ENCODE measurements at regions not wholly inside any gene's neighbourhood (a gene's known extent, or its start where the extent isn't known, plus 50 kb on each side); places are given as distances from the start of the nearest gene placed in this dataset.

DNA sequence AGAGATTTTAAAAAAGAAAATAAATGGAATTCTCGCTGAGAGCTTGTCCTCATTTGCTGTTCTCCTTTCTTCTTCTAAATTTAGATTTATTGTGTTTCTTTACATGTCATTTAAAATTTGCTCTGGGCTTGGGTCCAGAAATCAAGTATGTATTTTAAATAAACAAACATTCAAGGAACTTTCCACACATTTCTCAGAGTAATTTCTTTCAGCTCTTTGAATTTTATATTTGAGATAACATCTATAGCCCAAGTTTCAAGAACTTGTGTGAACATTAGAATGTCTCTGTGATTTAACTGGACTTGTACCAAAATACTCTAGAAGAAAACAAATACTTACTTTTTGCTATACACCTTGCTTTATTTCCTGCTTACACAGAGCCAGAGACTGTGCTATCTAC lies 192.3 kb downstream of the TMEM200A start:
- no peak for DNase-seq

DNA sequence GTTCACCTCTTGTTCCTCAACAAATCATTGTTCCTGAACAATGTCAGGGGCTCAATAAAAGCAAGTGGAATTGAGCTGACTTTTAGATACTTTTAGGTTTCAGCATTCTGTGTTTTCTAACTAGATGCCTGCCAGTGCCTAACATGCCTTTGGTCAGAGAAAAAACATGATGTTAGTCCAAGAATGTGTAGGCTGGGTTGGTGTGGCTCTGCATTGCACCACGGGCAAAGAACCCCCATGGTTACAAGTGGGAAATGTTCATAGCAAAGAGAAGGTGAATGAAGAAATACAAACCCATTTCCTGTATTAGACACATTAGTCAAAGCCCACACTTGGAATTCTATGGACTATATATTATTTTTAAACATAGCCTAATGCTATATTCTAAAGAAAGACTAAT lies 193.3 kb downstream of the TMEM200A start:
- no peak for DNase-seq

DNA sequence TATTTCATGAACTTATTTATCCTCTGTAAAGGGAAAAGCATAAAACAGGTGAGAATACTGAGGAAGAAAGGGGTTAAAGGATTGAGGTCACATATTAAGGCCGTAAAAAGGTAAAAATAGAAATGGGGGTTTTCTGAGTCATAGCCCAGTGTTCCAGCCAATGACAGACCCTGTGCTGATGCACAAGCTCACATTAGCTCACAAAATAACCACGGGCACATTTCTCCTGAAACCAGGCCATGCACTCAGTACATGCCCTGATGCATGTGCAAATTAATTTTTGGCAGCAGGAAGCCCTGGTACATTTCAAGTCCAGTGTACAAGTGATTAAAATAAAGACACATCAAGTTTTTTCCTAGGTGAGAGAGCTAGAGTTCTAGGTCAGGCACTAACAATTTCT lies 194.4 kb downstream of the TMEM200A start:
- no peak for DNase-seq

DNA sequence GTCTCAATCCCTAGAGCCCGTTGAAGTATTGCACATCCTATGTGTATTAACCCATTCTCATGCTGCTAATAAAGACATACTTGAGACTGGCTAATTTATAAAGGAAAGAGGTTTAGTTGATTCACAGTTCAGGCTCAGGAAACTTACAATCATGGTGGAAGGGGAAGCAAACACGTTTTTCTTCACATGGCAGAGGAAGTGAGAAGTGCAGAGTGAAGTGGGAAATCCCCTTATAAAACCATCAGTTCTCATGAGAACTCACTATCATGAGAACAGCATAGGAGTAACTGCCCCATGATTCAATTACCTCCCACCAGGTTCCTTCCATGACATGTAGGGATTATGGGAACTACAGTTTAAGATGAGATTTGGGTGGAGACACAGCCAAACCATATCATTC lies 195.3 kb downstream of the TMEM200A start:
- DNase-seq: peak; percentile 35 to 51 (median 48)

DNA sequence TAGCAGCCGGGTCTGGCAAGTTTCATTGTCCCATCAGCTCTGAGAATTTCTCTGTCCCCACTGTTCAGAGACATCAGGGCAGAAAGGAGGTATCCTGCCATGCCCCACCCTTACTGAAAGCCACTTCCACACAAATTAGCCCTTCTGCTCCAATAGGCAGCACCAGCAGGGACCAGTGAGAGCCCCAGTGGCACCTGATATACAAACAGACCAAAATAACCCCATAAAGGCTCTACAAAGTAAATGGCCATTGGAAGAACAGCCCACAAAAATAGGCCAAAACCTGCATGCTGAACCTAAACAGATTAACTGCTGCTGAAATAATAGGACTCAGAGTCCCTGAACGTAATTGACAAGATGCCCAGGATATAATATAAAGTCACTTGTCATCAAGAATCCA lies 199.9 kb downstream of the TMEM200A start:
- no peak for DNase-seq

DNA sequence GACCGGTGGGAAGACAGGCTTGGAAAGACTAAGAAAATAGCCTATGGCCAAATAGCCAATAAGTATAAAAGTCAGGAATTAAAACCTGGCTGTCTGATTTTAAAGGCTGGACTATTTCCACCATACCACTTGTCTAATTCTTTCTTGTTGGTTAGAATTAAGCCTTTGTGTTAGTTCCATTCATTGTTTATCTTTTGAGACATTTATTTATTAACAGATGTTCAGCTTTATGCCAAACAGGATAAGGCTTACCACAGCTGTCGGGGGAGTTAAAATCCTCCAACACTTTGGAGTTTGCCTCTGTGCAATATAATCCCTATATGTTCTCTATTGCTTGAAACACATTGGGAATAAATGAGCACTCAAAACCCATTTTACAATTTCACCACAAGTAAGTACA lies 208.3 kb downstream of the TMEM200A start:
- DNase-seq: no peak

DNA sequence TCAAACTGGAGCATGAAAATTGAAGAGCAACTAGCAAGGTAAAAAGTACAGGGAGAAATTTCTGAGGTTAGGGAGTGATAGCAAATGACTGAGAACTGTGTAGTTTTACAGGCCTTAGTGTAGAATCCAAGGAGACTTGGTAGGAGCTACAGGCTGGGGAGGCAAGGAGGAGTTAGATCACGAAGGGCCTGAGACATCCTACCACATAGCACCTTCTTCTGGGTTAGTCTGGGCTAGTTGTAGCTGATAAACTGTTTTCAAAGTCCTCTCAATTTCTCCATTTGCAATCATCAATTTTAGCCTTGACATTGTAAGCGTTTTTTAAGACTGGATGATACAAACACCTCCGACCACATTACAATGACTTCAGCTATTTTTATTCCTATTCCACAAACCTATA lies 209.7 kb downstream of the TMEM200A start:
- DNase-seq: no peak

DNA sequence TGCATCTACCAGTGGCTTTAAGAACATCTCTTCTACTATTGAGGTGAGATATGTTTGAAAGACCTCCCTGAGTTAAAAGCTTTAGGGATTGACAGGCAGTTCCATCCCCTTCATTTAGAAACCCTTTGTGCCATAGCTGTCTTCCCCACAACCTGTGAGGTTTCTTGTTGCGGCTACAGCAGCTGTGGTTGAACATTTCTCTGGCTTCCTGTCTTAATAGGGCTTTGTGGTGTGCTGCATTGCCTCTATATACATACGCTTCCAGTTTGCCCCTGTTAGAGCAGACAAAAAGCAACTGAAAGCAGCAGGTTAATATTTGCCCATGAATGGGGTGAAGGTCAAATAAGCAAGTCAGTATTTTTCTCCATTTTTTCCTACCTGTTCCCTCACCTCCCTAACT lies 210.2 kb downstream of the TMEM200A start:
- DNase-seq: no peak

DNA sequence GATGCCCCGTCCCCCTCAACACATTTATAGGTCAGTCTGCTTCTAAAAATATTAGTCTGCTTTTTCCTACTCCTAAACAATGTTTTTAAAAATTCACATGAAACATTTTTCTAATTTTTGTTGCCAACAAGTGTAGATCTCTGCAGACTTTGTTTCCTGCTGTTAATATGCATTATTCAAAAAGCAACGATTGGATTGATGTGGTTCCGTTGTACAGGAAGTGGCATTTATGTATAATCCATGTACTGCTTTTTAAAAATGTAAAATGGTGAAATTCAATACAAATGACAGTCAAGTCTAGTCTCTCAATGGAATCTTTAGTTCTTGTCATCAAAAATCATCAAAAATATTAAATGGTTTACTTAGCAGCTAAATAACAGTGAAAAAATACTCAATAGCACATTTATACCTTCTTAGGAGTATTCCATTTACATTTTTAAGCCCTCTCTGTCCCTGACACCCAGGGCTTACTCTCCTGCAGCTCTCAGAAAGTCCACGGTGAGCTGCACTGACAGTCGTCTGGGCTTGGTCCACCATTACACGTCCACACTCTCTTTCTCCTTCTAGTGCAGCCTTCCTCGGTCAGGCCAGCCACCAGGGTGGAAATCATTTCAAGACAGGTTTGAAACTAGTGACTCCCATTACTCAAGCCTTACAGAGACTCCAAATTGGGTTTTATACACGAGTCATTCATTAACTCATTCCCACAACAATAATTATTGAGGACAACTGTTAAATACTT lies 211.5 kb downstream of the TMEM200A start:
- DNase-seq: no peak

DNA sequence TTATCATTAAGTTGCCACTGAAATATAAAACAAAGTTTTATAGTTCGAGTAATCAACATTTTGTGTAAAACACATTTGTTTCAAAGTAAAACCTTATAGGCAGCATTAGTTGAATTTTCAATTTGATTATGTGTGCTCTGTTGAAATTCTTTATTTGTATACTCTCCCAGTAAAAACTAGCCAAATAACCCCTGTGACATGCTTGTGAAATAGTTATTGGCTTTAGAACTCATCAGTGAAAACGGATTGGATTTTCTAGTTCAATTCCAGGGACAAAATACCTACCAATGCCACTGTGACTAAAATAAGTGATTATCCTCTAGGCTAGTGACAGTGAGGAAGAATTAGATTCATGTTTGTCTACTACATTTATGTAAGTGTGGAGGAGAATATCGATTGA lies 212.9 kb downstream of the TMEM200A start:
- DNase-seq: no peak

DNA sequence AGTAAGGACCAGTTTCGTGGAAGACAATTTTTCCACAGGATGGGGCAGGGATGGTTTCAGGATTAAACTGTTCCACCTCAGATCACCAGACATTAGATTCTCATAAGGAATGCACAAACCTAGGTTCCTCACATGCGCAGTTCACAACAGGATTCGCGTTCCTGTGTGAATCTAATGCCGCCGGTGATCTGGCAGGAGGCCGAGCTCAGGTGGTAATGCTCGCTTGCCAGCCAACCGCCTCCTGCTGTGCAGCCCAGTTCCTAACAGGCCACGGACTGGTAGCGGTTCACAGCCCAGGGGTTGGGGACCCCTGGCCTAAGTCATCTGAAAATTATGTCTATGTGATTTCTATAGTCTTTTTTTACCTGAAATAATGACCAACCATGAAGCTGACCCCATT lies 217.5 kb downstream of the TMEM200A start:
- DNase-seq: no peak

DNA sequence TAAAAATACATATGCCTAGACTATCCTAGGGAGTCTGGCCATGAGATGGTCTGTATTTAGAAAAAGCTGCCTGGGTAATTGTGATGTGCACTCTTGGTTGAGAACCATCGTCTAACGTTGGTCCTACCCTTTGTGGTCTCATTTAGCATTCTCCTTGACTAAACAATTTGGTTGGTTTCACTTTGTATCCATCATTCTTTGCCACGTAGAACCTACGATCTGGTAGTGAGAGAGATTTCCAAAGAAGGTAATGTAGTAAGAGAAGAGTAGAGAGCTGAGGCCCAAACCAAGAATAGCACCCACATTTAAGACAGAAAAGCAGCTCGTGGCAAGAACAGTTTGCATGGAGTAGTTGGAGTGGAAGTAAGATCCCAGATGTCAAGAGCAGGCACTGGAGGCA lies 219.8 kb downstream of the TMEM200A start:
- no peak for DNase-seq

DNA sequence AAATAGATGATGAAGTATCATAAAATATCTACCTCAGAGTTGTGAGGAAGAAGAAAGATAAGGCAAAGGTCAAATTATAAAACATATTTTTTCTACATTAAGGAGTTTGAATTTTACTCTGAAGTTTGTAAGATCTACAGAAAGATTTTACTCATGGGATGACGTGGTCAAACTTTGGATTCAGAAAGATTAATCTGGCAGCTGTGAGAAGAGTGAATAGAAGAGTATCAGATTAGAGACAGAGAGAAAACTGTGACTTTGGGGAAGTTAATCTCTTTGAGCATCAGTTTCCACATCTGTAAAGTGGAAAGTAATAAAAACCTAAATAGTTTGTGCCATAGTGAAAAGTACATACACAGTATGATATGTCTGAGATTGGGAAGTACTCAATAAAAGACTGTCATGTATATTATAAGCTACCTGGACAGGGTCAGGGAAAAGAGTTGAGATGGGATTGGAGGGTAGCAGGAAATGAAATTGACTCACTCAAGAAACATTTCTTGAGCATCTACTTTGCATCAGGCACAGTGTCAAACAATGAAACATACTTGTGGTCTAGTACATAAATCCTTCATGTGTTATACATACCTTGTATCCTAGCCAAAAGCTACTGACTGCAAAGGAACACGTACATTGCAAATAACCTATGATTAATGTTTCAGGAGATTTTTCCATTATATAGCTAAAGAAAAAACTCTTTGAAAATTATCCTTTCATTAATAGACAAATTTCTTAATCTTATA lies 222.1 kb downstream of the TMEM200A start:
- DNase-seq: no peak

DNA sequence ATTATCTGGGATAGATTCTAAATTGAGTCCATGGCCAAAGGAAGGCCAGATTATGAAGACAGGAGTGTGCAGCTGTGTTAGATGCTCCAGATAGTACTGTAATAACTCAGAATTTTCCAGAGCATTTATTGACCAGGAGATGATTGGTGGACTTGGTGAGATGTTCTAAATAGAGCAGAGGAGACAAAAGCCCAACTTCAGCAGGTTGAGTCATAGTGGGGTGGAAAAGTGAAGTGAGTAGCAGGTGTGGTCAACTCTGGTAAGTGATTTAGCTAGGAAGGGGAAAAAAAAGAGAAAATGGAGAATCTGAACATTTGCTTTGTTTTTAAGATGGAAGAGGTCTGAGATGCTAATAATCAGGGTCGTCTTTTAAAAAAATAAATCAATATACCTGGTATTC lies 227.4 kb downstream of the TMEM200A start:
- DNase-seq: no peak

DNA sequence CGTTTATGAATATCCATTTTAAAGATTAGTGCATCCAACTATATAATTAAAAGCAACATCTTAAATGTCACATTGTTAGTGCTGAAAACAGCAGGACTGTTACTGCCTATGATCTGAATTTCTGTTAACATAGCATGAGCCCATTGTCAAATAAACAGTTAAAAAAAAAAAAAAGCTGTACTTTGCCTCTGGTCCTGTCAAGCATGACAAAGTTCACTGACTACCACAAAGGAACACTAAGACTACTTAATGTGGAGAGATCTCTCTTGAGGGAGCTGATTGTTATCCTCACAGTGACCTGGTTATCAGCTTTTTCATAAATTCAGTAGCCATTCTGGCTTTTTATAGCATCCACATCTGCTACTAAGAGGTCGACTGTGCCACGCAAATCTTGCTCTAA lies 228.1 kb downstream of the TMEM200A start:
- DNase-seq: no peak

DNA sequence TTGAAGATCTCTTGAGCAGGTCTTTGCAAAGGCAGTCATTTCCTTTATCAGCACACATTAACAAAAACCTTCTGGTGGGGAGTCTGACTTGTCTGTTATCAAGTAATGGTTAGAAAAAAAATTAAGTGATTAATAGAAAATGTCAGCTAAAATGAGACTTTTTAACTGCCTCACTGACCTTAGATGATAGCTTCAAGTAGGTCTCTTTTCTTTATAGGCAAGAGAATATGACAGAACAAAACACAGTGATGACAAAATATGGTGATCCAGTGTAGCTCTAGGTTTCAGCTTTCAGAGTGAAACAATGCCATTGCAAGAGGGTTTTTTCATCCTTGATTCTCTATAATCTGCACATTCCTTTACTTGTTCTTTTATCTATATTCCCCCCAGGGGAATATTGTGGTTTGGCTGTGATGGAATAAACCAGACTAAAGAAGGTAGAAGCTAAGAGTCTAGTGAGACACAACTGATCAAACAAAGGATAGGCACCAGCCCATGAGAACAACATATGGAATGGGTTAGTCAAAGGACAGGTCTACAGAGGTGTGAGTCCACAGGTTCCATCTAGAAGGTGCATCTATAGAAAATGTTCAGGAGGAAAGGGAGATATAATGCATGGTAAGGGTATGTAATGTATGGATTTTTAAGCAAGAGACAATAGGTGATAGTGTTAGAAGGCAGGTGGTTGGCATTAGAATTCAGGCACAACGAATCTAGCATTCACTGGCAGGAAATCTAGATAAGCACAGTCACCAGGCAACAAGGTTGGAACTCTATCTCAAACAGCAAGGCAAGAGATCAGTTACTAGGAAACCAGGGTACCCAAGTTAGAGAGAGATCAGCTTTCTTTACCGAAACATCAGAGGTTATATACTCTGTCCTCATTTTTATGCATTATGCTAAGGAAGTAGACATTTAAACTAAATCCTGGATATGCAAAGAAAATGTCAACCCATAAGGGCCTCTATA lies 228.9 kb upstream of the SMLR1 start:
- no peak for DNase-seq

DNA sequence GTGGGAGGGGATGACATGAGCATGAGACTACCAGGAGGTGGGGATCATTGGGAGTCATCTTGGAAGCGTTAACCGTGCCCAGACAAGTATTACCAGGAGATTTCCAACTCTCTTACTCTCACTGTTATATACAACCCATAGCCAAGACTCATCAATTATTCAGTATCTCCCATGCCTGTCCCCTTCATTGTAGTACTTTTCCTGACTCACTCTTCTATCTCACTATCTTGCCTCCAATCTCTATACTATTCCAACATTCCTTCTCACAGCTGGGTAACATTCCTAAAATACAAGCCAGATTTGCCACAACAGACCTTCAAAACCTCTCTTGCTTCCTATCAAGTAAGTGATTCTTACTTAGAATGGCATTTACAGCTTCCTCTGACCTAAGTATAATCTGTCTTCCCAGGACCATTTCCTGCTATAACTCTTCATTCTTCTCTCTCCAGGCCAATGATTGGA lies 226.3 kb upstream of the SMLR1 start:
- no peak for DNase-seq

DNA sequence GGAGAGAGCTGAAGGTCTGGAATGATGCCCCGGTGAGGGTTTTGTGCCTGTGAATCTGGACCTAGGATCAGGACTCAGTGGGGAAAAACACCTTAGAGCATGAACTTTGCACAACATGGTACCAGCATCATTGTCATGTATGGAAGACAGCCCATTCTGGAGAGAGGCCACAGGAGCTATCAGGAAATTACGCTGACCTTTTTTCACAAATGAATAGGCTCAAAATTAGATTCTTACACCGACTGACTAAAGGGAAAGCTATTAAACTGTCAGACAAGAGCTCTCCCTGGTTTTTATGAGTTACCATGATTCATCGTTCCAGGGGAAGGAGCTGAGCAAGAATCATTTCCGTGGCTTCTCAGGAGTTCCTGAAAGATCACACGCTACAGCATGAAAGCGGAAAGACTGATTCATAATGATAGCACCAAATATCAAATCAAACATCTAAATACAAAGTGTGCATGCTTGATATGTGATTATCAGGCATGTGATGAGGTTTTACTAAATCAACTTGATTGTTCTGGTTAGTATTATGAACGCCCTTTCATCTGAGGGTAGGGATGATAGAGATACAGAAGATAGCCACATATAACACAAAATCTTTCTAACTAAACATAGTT lies 224.9 kb upstream of the SMLR1 start:
- peak; percentile 24 to 51 (median 47) for DNase-seq

DNA sequence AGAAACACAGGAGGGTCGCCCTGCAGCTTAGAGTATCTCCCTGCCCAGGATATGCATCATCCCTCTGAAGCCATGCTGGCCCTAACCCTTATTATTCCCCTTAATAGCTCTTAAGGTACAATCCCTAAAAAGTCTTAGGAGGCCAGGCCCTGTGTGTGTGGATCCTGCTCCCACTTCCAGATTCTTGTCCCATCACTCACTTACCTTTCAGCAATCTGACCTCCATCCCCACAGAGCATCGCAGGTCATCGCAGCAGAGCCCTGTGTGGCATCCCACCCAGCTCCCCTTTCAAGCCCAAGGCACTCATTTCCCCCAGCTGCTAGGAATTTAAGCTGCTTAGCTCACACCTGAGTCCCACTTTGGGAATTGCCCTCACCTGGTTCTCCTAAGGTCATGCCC lies 223.8 kb upstream of the SMLR1 start:
- DNase-seq: no peak

DNA sequence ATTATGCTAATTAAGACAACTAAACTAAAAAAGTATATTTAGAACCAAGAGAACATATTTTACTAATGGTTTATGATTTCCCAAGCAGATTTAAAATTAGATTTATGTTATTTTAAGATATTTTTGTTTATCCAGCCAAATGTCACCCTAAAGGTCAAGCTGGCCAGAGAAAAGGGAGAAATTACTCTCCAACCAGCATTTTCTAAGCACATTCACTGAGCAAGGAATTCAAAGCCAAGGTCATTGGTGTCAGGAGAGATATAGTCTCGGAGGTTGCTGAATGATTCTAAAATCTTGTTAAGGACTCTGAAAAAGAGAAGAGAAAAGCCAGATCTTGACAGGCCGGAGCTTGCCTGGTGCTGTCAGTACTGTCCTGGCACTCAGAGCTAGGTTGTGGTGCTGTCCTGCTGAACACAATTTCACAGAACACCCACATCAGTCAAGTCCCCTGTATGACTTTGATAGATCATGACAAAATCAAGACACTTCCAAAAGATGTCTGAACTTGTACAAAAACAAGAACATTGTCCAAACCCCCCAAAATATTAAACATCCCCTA lies 222.3 kb upstream of the SMLR1 start:
- DNase-seq: no peak

DNA sequence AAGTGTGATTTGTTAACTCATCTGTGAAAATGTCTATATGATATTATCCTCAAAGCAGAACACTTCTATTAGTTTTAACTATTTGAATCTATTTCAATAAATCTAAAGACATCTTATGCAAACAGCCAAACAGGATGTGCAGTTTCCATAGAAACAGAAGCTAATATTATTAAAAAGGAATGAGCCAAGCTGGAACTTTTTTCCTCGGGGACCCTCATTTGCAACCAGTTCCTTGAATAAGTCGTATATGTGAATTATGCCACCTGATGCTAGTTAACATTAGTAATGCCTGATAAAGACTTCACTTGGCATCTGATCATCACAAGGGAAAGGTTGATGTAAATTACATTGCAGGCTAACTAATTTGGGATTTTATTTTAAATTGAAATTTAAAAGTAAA lies 216.9 kb upstream of the SMLR1 start:
- no peak for DNase-seq

DNA sequence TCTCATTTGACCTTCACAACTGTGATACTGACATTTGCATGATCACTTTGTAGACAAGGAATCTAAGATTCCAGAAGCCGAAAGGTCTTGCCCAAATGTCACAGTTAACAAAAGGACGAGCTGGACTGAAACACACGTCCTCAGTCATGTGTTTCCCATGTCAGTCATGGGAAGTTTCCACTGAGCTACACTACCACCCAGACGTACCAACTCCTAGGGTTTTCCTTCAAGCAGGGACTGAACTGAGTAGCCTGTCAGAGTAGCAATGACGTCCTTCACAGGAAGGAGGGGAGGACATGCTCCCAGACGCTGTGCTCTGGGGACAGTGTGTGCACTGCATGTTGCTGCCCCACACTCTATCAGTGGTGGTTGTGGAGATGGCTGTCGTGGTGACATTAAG lies 215.8 kb upstream of the SMLR1 start:
- DNase-seq: no peak

DNA sequence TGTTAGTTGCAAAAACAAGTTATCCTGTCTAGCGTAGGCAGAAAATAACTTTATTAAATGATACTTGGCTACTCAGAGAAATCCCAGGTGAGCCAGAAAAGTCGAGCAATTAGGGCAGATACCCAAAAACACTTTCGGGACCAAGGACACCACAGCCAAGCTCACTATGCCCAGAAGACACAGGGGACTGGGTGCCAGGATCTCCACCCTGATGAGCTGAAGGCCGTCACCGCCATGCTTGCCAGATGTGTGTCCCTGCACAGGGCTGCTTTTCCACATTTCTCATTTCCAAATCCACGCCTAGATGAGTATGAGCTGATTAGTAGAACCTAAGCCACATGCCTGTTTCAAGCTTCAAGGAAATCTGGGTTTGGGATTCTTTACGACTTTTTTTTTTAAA lies 214.0 kb upstream of the SMLR1 start:
- DNase-seq: no peak
